HG03139 (cell line): ENCODE measurements at regions not wholly inside any gene's neighbourhood (a gene's known extent, or its start where the extent isn't known, plus 50 kb on each side); places are given as distances from the start of the nearest gene placed in this dataset.

Source experiments
- ATAC-seq: cut with Tn5 transposase; IDR thresholded peaks from one replicate; pipeline ENCODE4 v1.9.1; 2021; ENCODE audit not compliant: unreplicated experiment

- no peak for ATAC-seq
Observed at GRCh38 chr5:9928326-9928725, 298.2 kb upstream of the TAS2R1 start.

GRCh38 chr5:9927521-9927997 is 297.4 kb upstream of the TAS2R1 start:
- ATAC-seq = no peak

- no peak for ATAC-seq
Observed at GRCh38 chr5:9927106-9927505, 297.0 kb upstream of the TAS2R1 start.

- ATAC-seq = peak; percentile 55
Observed at GRCh38 chr5:9924614-9925013, 294.5 kb upstream of the TAS2R1 start.

GRCh38 chr5:9922719-9923118 is 292.6 kb upstream of the TAS2R1 start:
- ATAC-seq = no peak

- no peak for ATAC-seq
Observed at GRCh38 chr5:9920697-9921096, 290.5 kb upstream of the TAS2R1 start.

- no peak for ATAC-seq
Observed at GRCh38 chr5:9919306-9920030, 289.3 kb upstream of the TAS2R1 start.

GRCh38 chr5:9905661-9906060 is 275.5 kb upstream of the TAS2R1 start:
- no peak for ATAC-seq

- no peak for ATAC-seq
Observed at GRCh38 chr5:9903801-9904200, 273.6 kb upstream of the TAS2R1 start.

- no peak for ATAC-seq
Observed at GRCh38 chr5:9898319-9898718, 268.2 kb upstream of the TAS2R1 start.

GRCh38 chr5:9895302-9895645 is 265.1 kb upstream of the TAS2R1 start:
- ATAC-seq = no peak

- no peak for ATAC-seq
Observed at GRCh38 chr5:9894571-9895301, 264.6 kb upstream of the TAS2R1 start.

- no peak for ATAC-seq
Observed at GRCh38 chr5:9892696-9893095, 262.5 kb upstream of the TAS2R1 start.

GRCh38 chr5:9889511-9889910 is 259.4 kb upstream of the TAS2R1 start:
- ATAC-seq = no peak

- ATAC-seq = no peak
Observed at GRCh38 chr5:9888501-9888901, 258.4 kb upstream of the TAS2R1 start.

GRCh38 chr5:9885164-9885563 is 255.0 kb upstream of the TAS2R1 start:
- no peak for ATAC-seq

- ATAC-seq = no peak
Observed at GRCh38 chr5:9878206-9878605, 248.1 kb upstream of the TAS2R1 start.

- ATAC-seq = no peak
Observed at GRCh38 chr5:9877488-9877887, 247.3 kb upstream of the TAS2R1 start.

- no peak for ATAC-seq
Observed at GRCh38 chr5:9876451-9876850, 246.3 kb upstream of the TAS2R1 start.

- no peak for ATAC-seq
Observed at GRCh38 chr5:9869616-9870288, 239.6 kb upstream of the TAS2R1 start.

- ATAC-seq = no peak
Observed at GRCh38 chr5:9865574-9865973, 235.4 kb upstream of the TAS2R1 start.

GRCh38 chr5:9864791-9865190 is 234.6 kb upstream of the TAS2R1 start:
- no peak for ATAC-seq
